IMR-90 (cell line): ENCODE measurements at regions not wholly inside any gene's neighbourhood (a gene's known extent, or its start where the extent isn't known, plus 50 kb on each side); places are given as distances from the start of the nearest gene placed in this dataset.

Experiments
- ATAC-seq: fragments of 200-7000 bp; cut with Tn5 transposase; 2 replicates; pipeline ENCODE4 v1.9.1; 2020; ENCODE audit warnings: low read depth, mild to moderate bottlenecking, moderate library complexity
- BruUV-seq: library from RNA; stranded (reverse); fragments of 400-500 nt; replicated peaks from 2 replicates; lab custom pipeline; 2021; lab: Mats Ljungman, UMichigan
- CTCF ChIA-PET: fragments of 300-600 bp; formaldehyde crosslinking; extraction: SDS; loops from one replicate; lab custom pipeline; 2021; ENCODE audit warnings: antibody characterized with exemption; lab: Yijun Ruan, JAX
- POLR2A ChIA-PET: fragments of 300-600 bp; sonication (Branson Sonifier 250); formaldehyde crosslinking; loops from one replicate; lab custom pipeline; 2022; ENCODE audit warnings: antibody characterized with exemption; ENCODE audit not compliant: unreplicated experiment; lab: Charles Lee
- DNase-seq: peaks from one replicate; pipeline ENCODE4 v3.0.0; 2013
- H2AFZ ChIP-seq: replicated peaks from 2 replicates; pipeline ENCODE3; 2013; ENCODE audit warnings: low read length, mild to moderate bottlenecking; ENCODE audit not compliant: poor library complexity
- H2AK5ac ChIP-seq: 2 replicates; pipeline ENCODE4 v1.6.1; 2013; ENCODE audit warnings: low read depth, low read length, inconsistent platforms
- H2AK9ac ChIP-seq: replicated peaks from 2 replicates; pipeline ENCODE3; 2013; ENCODE audit warnings: mild to moderate bottlenecking, low read depth, low read length, moderate library complexity; ENCODE audit not compliant: poor library complexity
- H2BK120ac ChIP-seq: 2 replicates; pipeline ENCODE4 v1.6.1; 2013; ENCODE audit warnings: low read depth, low read length, inconsistent platforms
- H2BK15ac ChIP-seq: 3 replicates; pipeline ENCODE4 v1.6.1; 2013; ENCODE audit warnings: low read depth, low read length, inconsistent platforms
- H2BK20ac ChIP-seq: 2 replicates; pipeline ENCODE4 v1.6.1; 2013; ENCODE audit warnings: low read depth, mild to moderate bottlenecking, inconsistent platforms, low read length, moderate library complexity
- H2BK5ac ChIP-seq: 2 replicates; pipeline ENCODE4 v1.6.1; 2013; ENCODE audit warnings: mild to moderate bottlenecking, low read depth, low read length, inconsistent platforms; ENCODE audit not compliant: poor library complexity, severe bottlenecking
- H3K14ac ChIP-seq: replicated peaks from 2 replicates; pipeline ENCODE4 v1.6.1; 2013; ENCODE audit warnings: low read depth, low read length, inconsistent platforms
- H3K18ac ChIP-seq: 2 replicates; pipeline ENCODE4 v1.6.1; 2013; ENCODE audit warnings: low read depth, low read length, control low read depth
- H3K23ac ChIP-seq: 2 replicates; pipeline ENCODE4 v1.6.1; 2013; ENCODE audit warnings: low read depth, low read length, inconsistent platforms
- H3K27ac ChIP-seq: 2 replicates; pipeline ENCODE4 v1.5.1; 2013; ENCODE audit warnings: mild to moderate bottlenecking, control low read depth, low read length; ENCODE audit not compliant: insufficient read depth
- H3K27me3 ChIP-seq: 2 replicates; pipeline ENCODE4 v1.6.1; 2013; ENCODE audit warnings: low read length; ENCODE audit not compliant: control insufficient read depth, insufficient read depth
- H3K36me3 ChIP-seq: 2 replicates; pipeline ENCODE4 v1.6.1; 2013; ENCODE audit warnings: low read length, mixed read lengths; ENCODE audit not compliant: control insufficient read depth, insufficient read depth
- H3K4ac ChIP-seq: 2 replicates; pipeline ENCODE4 v1.6.1; 2013; ENCODE audit warnings: low read depth, low read length, inconsistent platforms
- H3K4me1 ChIP-seq: 2 replicates; pipeline ENCODE4 v1.6.1; 2013; ENCODE audit warnings: low read length, mixed read lengths; ENCODE audit not compliant: control insufficient read depth, insufficient read depth
- H3K4me2 ChIP-seq: 2 replicates; pipeline ENCODE4 v1.6.1; 2013; ENCODE audit warnings: low read depth, mild to moderate bottlenecking, control low read depth, low read length, moderate library complexity
- H3K4me3 ChIP-seq: 2 replicates; pipeline ENCODE4 v1.5.1; 2013; ENCODE audit warnings: low read depth, mild to moderate bottlenecking, control low read depth, low read length, moderate library complexity; ENCODE audit not compliant: insufficient read depth
- H3K56ac ChIP-seq: 2 replicates; pipeline ENCODE4 v1.6.1; 2013; ENCODE audit warnings: low read length, inconsistent platforms; ENCODE audit not compliant: insufficient read depth; ENCODE audit errors: extremely low read depth
- H3K79me1 ChIP-seq, 2 experiments: 2 replicates each; pipeline ENCODE4 v1.6.1; 2013; ENCODE audit warnings: low read length in 2 of 2, inconsistent platforms in 1 of 2, low read depth in 1 of 2
- H3K9ac ChIP-seq: 2 replicates; pipeline ENCODE4 v1.6.1; 2013; ENCODE audit warnings: low read depth, low read length, control low read depth
- H3K9me1 ChIP-seq: 2 replicates; pipeline ENCODE4 v1.6.1; 2013; ENCODE audit warnings: low read length, inconsistent platforms; ENCODE audit not compliant: insufficient read depth
- H3K9me3 ChIP-seq: 2 replicates; pipeline ENCODE4 v1.6.1; 2013; ENCODE audit warnings: low read length; ENCODE audit not compliant: control insufficient read depth, insufficient read depth
- H4K20me1 ChIP-seq: 2 replicates; pipeline ENCODE4 v1.6.1; 2013; ENCODE audit warnings: low read length, inconsistent platforms; ENCODE audit not compliant: insufficient read depth
- H4K5ac ChIP-seq: 2 replicates; pipeline ENCODE4 v1.6.1; 2013; ENCODE audit warnings: mild to moderate bottlenecking, low read depth, low read length, control low read depth
- H4K8ac ChIP-seq, 2 experiments: 2 replicates each; pipeline ENCODE4 v1.6.1; 2013; ENCODE audit warnings: low read depth in 2 of 2, low read length in 2 of 2, control low read depth in 1 of 2, inconsistent platforms in 1 of 2
- H4K91ac ChIP-seq: 2 replicates; pipeline ENCODE4 v1.6.1; 2013; ENCODE audit warnings: low read depth, low read length, inconsistent platforms; ENCODE audit not compliant: insufficient read depth
- CEBPB ChIP-seq: IDR thresholded peaks from 2 replicates; pipeline ENCODE4 v1.6.1; 2012; ENCODE audit warnings: low read depth, low read length, improper control_type of control experiment
- CHD1 ChIP-seq: IDR thresholded peaks from 2 replicates; pipeline ENCODE4 v1.6.1; 2012; ENCODE audit warnings: low read depth, low read length, improper control_type of control experiment
- MAFK ChIP-seq: IDR thresholded peaks from 2 replicates; pipeline ENCODE4 v1.6.1; 2012; ENCODE audit warnings: low read depth, low read length, improper control_type of control experiment
- MAZ ChIP-seq: IDR thresholded peaks from 2 replicates; pipeline ENCODE4 v1.6.1; 2012; ENCODE audit warnings: low read depth, mild to moderate bottlenecking, low read length, improper control_type of control experiment, moderate library complexity, borderline replicate concordance
- POLR2A ChIP-seq: IDR thresholded peaks from 2 replicates; pipeline ENCODE4 v1.6.1; 2012; ENCODE audit warnings: mild to moderate bottlenecking, low read depth, low read length
- RAD21 ChIP-seq: IDR thresholded peaks from 2 replicates; pipeline ENCODE4 v1.6.1; 2012; ENCODE audit warnings: low read length, improper control_type of control experiment
- RCOR1 ChIP-seq: IDR thresholded peaks from 2 replicates; pipeline ENCODE4 v1.6.1; 2012; ENCODE audit warnings: mild to moderate bottlenecking, low read length, improper control_type of control experiment; ENCODE audit not compliant: insufficient replicate concordance
- RFX5 ChIP-seq: IDR thresholded peaks from 2 replicates; pipeline ENCODE4 v1.8.0; 2012; ENCODE audit warnings: low read depth, mild to moderate bottlenecking, low read length, moderate library complexity
- SMC3 ChIP-seq: fragments of 150-350 bp; IDR thresholded peaks from 2 replicates; pipeline ENCODE4 v1.6.1; 2016; ENCODE audit warnings: low read depth, mild to moderate bottlenecking, antibody characterized with exemption, low read length, moderate library complexity
- WGBS, 2 experiments: methylation state at CpG; one replicate each; pipeline versions ENCODE4 v1.1.5 to v1.1.7; 2013; ENCODE audit warnings: missing lambda C conversion rate in 2 of 2; ENCODE audit not compliant: insufficient read length in 1 of 2; ENCODE audit errors: extremely low coverage in 2 of 2; 5-methylcytosine and 5-hydroxymethylcytosine counted together
- dilution Hi-C: fragments of 300-500 bp; cut with HindIII; formaldehyde crosslinking; loops from one replicate; pipeline ENCODE4 v1.14.3; 2018; ENCODE audit warnings: low sequenced_read_pairs; ENCODE audit not compliant: unreplicated experiment
- in situ Hi-C: fragments of 300-500 bp; cut with MboI; formaldehyde crosslinking; loops from 3 replicates; pipeline ENCODE4 v1.14.3; 2019; ENCODE audit warnings: low sequenced_read_pairs, inconsistent platforms, mixed read lengths
- intact Hi-C: fragments of 100-400 bp; cut with micrococcal nuclease; formaldehyde crosslinking; loops from 2 replicates; pipeline ENCODE4 v1.10.0; 2022

- Histone ChIP-seq H2BK20ac (no peak overlapping the region), H3K4me1 (no peaks in the 10 kb centered on the region), H4K5ac (no peak overlapping the region), H3K9me3 (peaks cover 6% of the 10 kb centered on the region), H2BK120ac (no peak overlapping the region), H4K20me1 (no peaks in the 10 kb centered on the region), H3K27ac (no peak overlapping the region), H2BK15ac (no peak overlapping the region), H2AK9ac (no peak overlapping the region), H3K56ac (no peak overlapping the region), H3K14ac (no peak overlapping the region), H3K23ac (no peak overlapping the region), H3K79me1 (no peaks in the 10 kb centered on the region), H2BK5ac (no peak overlapping the region), H3K18ac (no peak overlapping the region), H4K8ac (no peak overlapping the region), H3K4me2 (no peak overlapping the region), H2AFZ (no peak overlapping the region), H3K4me3 (no peak overlapping the region), H3K4ac (no peak overlapping the region), H2AK5ac (no peak overlapping the region), H3K9me1 (no peaks in the 10 kb centered on the region), H3K36me3 (no peaks in the 10 kb centered on the region), H3K9ac (no peak overlapping the region), H4K91ac (no peak overlapping the region), H3K27me3 (peaks cover 2% of the 10 kb centered on the region; the same call in 1 of the 2 replicates)
- dilution Hi-C loops: no loop called here
- no peak for ATAC-seq
- in situ Hi-C loops: no loop called here
- 83% methylated on average over 5 of the region's 8 CpGs; no CpG with 5 or more reads in 1 of the 2 experiments for WGBS, 2 experiments
- no peak for DNase-seq
- BruUV-seq: no TSS peak
- TF ChIP-seq CEBPB (no peak), RFX5 (no peak), SMC3 (no peak), RCOR1 (no peak), MAZ (no peak), RAD21 (no peak), CHD1 (no peak), MAFK (no peak), POLR2A (no peak)
- ChIA-PET POLR2A (no interaction called here), CTCF (no interaction called here)
- intact Hi-C loops: no loop called here
Measured at GRCh38 chr9:134982311-134982710, 64.6 kb upstream of the FCN1 start.
